ENCODE measurements at regions not wholly inside any gene's neighbourhood (a gene's known extent, or its start where the extent isn't known, plus 50 kb on each side); places are given as distances from the start of the nearest gene placed in this dataset.
A peak's percentile ranks its signal among the peaks of the same experiment; 100 is the strongest.
"Not testable (repeated sequence)": the region's sequence is repeated elsewhere in the genome, so short reads cannot be mapped to it uniquely, and the experiment has no call there.

DNA sequence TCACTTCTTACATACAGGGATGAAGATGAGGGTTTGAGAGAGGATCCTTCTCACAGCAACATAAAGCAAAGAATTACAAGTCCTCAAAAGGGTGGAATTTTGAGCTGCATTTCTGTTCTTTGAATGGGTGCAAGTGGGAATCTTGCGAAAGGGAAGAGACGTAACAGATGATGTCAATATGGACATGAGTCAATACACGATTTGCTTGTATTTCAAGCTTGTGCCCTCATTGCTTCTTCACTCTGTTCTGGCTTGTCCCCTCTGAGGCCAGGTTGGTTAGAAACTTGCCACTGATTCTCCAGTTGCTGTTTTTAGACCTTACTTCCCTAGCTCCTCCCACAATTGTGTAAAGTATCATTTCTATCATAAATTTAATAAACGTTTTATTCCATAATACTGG is 104.8 kb upstream of the CLINT1 start:
- H3K27ac ChIP-seq (ENCODE audit: low read depth in 1 of 2, low read length in 1 of 2), result no peak overlapping the region
- no peak for TF ChIP-seq CTCF (IDR thresholded peaks at IDR 0.05; ENCODE audit: control extremely low read depth, extremely low read depth)
- H3K27me3 ChIP-seq (ENCODE audit: control insufficient read depth in 3 of 3, insufficient read depth in 3 of 3, low read length in 2 of 3), result no peaks in the 10 kb centered on the region
- no peaks in the 10 kb centered on the region for H3K36me3 ChIP-seq (ENCODE audit: control insufficient read depth in 4 of 4, insufficient read depth in 4 of 4, low read length in 4 of 4)
- H3K4me3 ChIP-seq, result no peak overlapping the region
- WGBS, 2 donors, result 78 to 86% methylated on average over 4 of the region's 4 CpGs
- no peak for DNase-seq
- no peak overlapping the region for H3K9ac ChIP-seq (ENCODE audit: insufficient read depth in 1 of 2, low read length in 2 of 2)
- H3K9me3 ChIP-seq (ENCODE audit: control insufficient read depth in 4 of 4, insufficient read depth in 3 of 4, low read length in 3 of 4), result no peaks in the 10 kb centered on the region
- ATAC-seq (ENCODE audit: insufficient read depth, low FRiP score), result no peak
- peaks cover 0 to 23% (median 5%) of the 10 kb centered on the region in 5 donors for H3K4me1 ChIP-seq (ENCODE audit: control insufficient read depth in 5 of 5, insufficient read depth in 5 of 5, low read length in 5 of 5)

DNA sequence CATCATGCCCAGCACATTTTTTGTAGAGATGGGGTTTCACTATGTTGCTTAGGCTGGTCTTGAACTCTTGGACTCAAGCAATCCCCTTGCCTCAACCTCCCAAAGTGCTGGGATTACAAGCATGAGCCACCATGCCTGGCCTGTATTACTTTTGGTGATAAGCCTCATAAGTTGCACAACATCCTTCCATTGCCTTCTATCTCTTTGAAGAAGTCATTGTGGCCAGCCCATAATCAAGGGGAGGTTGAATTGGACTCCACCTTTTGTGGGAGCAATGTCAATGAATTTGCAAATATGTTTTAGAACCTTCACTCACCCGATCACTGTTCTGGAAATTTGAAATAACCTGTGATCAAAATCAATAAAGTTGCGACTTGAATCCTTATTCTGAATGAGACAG is 104.3 kb upstream of the CLINT1 start:
- H3K27ac ChIP-seq (ENCODE audit: low read depth in 1 of 2, low read length in 1 of 2), result no peak overlapping the region
- no peak overlapping the region for H3K9ac ChIP-seq (ENCODE audit: insufficient read depth in 1 of 2, low read length in 2 of 2)
- no peak for ATAC-seq (ENCODE audit: insufficient read depth, low FRiP score)
- no peaks in the 10 kb centered on the region for H3K27me3 ChIP-seq (ENCODE audit: control insufficient read depth in 3 of 3, insufficient read depth in 3 of 3, low read length in 2 of 3)
- no peaks in the 10 kb centered on the region for H3K36me3 ChIP-seq (ENCODE audit: control insufficient read depth in 4 of 4, insufficient read depth in 4 of 4, low read length in 4 of 4)
- TF ChIP-seq CTCF (IDR thresholded peaks at IDR 0.05; ENCODE audit: control extremely low read depth, extremely low read depth), result no peak
- H3K4me3 ChIP-seq, result no peak overlapping the region
- WGBS, 2 donors, result 97 to 99% methylated on average over 2 of the region's 2 CpGs
- no peaks in the 10 kb centered on the region for H3K9me3 ChIP-seq (ENCODE audit: control insufficient read depth in 4 of 4, insufficient read depth in 3 of 4, low read length in 3 of 4)
- peaks cover 0 to 23% (median 5%) of the 10 kb centered on the region in 5 donors for H3K4me1 ChIP-seq (ENCODE audit: control insufficient read depth in 5 of 5, insufficient read depth in 5 of 5, low read length in 5 of 5)
- no peak for DNase-seq

DNA sequence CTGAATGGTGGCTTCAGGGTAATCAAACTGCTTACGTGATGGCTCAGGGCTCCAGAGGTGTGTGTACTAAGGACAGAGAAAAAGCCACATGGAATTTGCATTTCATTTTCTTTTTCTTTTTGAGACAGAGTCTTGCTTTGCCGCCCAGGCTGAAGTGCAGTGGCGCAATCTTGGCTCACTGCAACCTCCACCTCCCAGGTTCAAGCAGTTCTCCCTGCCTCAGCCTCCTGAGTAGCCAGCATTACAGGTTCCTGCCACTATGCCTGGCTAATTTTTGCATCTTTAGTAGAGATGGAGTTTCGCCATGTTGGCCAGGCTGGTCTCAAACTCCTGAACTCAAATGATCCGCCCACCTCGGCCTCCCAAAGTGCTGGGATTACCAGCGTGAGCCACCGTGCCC is 103.7 kb upstream of the CLINT1 start:
- not testable (repeated sequence) for H3K27me3 ChIP-seq (ENCODE audit: control insufficient read depth in 3 of 3, insufficient read depth in 3 of 3, low read length in 2 of 3); DNase-seq; H3K36me3 ChIP-seq (ENCODE audit: control insufficient read depth in 4 of 4, insufficient read depth in 4 of 4, low read length in 4 of 4); H3K9ac ChIP-seq (ENCODE audit: insufficient read depth in 1 of 2, low read length in 2 of 2); ATAC-seq (ENCODE audit: insufficient read depth, low FRiP score); H3K9me3 ChIP-seq (ENCODE audit: control insufficient read depth in 4 of 4, insufficient read depth in 3 of 4, low read length in 3 of 4); H3K4me3 ChIP-seq; H3K27ac ChIP-seq (ENCODE audit: low read depth in 1 of 2, low read length in 1 of 2)
- WGBS, 2 donors, result 91 to 95% methylated on average over 8 of the region's 8 CpGs
- peaks cover 0 to 23% (median 5%) of the 10 kb centered on the region in 5 donors for H3K4me1 ChIP-seq (ENCODE audit: control insufficient read depth in 5 of 5, insufficient read depth in 5 of 5, low read length in 5 of 5)

DNA sequence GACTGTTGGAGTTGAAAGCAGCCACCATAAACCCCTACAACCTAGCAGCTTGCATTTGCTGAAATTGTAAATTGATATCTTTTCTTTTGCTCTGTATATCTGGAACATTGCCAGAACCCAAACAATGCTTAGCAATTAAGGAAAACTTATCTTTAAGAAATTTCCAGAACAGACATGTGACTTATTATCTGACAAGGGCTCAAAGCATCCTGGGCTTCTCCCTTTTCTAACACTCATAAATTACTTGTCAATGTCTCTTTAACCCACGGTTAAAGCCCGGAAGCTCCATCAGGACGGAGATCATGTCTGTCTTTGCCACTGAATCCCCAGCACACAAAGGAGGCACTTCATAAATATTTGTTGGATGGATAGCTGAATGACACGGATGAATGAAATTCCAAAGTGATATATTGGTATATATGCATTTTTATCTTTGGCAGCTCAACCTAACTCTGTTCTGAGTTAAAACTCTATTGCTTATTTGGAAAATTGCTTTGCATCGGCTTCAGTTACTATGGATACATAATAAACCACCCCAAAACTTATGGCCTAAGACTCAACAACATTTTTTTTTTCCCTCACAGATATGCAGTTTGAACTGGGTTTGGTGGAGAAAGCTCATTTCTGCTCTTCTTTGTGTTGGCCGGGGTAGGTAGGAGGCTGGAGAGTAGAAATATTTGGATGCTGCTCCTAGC is 103.1 kb upstream of the CLINT1 start:
- H3K4me1 ChIP-seq (ENCODE audit: control insufficient read depth in 5 of 5, insufficient read depth in 5 of 5, low read length in 5 of 5), result peaks cover 0 to 23% (median 5%) of the 10 kb centered on the region in 5 donors
- no peak overlapping the region for H3K27ac ChIP-seq (ENCODE audit: low read depth in 1 of 2, low read length in 1 of 2)
- no peak overlapping the region for H3K4me3 ChIP-seq
- H3K9me3 ChIP-seq (ENCODE audit: control insufficient read depth in 4 of 4, insufficient read depth in 3 of 4, low read length in 3 of 4), result no peaks in the 10 kb centered on the region
- no peaks in the 10 kb centered on the region for H3K36me3 ChIP-seq (ENCODE audit: control insufficient read depth in 4 of 4, insufficient read depth in 4 of 4, low read length in 4 of 4)
- TF ChIP-seq CTCF (IDR thresholded peaks at IDR 0.05; ENCODE audit: control extremely low read depth, extremely low read depth), result no peak
- no peak overlapping the region for H3K9ac ChIP-seq (ENCODE audit: insufficient read depth in 1 of 2, low read length in 2 of 2)
- ATAC-seq (ENCODE audit: insufficient read depth, low FRiP score) (no peak), DNase-seq (peak in 2 of 3 donors; percentile 58 to 65)
- no peaks in the 10 kb centered on the region for H3K27me3 ChIP-seq (ENCODE audit: control insufficient read depth in 3 of 3, insufficient read depth in 3 of 3, low read length in 2 of 3)
- WGBS, 2 donors, result 62 to 75% methylated on average over 6 of the region's 6 CpGs

Data from lung (tissue), 11 donors.